ENCODE measurements at regions not wholly inside any gene's neighbourhood (a gene's known extent, or its start where the extent isn't known, plus 50 kb on each side); places are given as distances from the start of the nearest gene placed in this dataset.

DNA sequence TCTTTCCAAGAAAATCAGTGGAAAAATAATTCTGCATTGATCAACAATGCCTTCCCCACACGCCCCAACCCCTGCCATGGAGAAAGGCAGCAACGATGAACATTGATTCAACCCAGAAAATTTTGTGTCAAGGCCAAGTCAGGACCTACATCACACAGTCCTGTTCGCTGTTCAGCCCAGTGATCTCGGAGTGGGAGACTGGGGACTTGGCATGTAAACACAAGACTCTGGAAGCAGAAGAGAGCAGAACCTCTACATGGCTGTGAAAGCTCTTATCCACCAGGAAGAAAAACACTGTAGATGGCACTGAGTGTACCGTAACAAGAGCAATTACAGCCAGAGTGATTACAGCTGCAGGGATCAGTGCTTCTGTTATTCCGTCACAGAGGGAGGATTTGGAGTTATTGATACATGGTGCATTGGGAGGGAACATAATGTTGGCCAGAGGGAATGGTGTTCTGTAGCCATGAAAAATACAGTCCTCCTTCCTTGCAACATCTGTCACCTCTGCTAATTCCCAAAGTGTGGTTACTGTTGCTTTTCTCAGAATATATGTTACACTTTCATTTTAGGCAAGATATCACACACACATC, 136.6 kb downstream of the IQUB start:
- Histone ChIP-seq H3K27me3 (replicated peaks; ENCODE audit: insufficient read depth, low read depth, low read length, poor library complexity) (no peaks in the 10 kb centered on the region), H3K36me3 (ENCODE audit: insufficient read depth, low read length, poor library complexity, severe bottlenecking) (no peaks in the 10 kb centered on the region), H3K27ac (ENCODE audit: low read depth, low read length, poor library complexity, severe bottlenecking) (no peak overlapping the region), H3K4me3 (ENCODE audit: low read depth, low read length, poor library complexity, severe bottlenecking) (no peak overlapping the region), H3K9me3 (ENCODE audit: low read depth, low read length, poor library complexity, severe bottlenecking) (no peaks in the 10 kb centered on the region), H3K4me1 (ENCODE audit: insufficient read depth, low read length, poor library complexity, severe bottlenecking) (no peaks in the 10 kb centered on the region)
- no TSS peak for BruUV-seq (replicated peaks)
- CTCF ChIA-PET: no interaction called here
- intact Hi-C loops (cut with micrococcal nuclease; ENCODE audit: unreplicated experiment): no loop called here
- DNase-seq (ENCODE audit: low spot score): no peak
- no peak for TF ChIP-seq CTCF (conservative IDR thresholded peaks at IDR 0.05; ENCODE audit: low read depth, low read length)
- TF ChIP-seq EZH2 (IDR thresholded peaks at IDR 0.05; ENCODE audit: borderline replicate concordance, low read depth, low read length, poor library complexity, severe bottlenecking): no peak
- POLR2A ChIA-PET (ENCODE audit: low non-redundant PET): no interaction called here

DNA sequence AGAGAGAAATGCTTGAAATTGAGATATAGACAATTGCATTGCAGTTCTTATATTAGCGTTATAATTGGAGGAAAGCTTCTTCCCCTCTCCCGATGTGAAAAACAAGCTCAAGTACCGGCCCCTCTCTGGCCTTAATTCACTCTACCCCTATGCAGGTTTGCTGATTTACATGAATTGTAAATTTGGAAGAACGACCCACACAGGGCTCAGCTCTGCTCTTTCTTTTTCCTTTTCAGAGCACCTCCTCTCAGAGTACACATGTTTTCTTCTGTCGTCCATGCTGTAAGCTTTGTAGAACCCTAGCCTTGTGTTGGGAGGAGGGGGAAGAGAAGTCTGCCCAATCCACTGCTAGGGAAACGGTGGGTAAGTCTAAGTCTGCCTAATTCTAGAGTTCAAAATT, 140.8 kb downstream of the IQUB start:
- Histone ChIP-seq H3K27me3 (replicated peaks; ENCODE audit: insufficient read depth, low read depth, low read length, poor library complexity) (no peaks in the 10 kb centered on the region), H3K4me3 (ENCODE audit: low read depth, low read length, poor library complexity, severe bottlenecking) (no peak overlapping the region), H3K9me3 (ENCODE audit: low read depth, low read length, poor library complexity, severe bottlenecking) (no peaks in the 10 kb centered on the region), H3K4me1 (ENCODE audit: insufficient read depth, low read length, poor library complexity, severe bottlenecking) (no peaks in the 10 kb centered on the region), H3K36me3 (ENCODE audit: insufficient read depth, low read length, poor library complexity, severe bottlenecking) (no peaks in the 10 kb centered on the region), H3K27ac (ENCODE audit: low read depth, low read length, poor library complexity, severe bottlenecking) (no peak overlapping the region)
- DNase-seq (ENCODE audit: low spot score): no peak
- ChIA-PET CTCF (no interaction called here), POLR2A (ENCODE audit: low non-redundant PET) (no interaction called here)
- BruUV-seq (replicated peaks): no TSS peak
- intact Hi-C loops (cut with micrococcal nuclease; ENCODE audit: unreplicated experiment): no loop called here
- TF ChIP-seq CTCF (conservative IDR thresholded peaks at IDR 0.05; ENCODE audit: low read depth, low read length): no peak
- TF ChIP-seq EZH2 (IDR thresholded peaks at IDR 0.05; ENCODE audit: borderline replicate concordance, low read depth, low read length, poor library complexity, severe bottlenecking): no peak

DNA sequence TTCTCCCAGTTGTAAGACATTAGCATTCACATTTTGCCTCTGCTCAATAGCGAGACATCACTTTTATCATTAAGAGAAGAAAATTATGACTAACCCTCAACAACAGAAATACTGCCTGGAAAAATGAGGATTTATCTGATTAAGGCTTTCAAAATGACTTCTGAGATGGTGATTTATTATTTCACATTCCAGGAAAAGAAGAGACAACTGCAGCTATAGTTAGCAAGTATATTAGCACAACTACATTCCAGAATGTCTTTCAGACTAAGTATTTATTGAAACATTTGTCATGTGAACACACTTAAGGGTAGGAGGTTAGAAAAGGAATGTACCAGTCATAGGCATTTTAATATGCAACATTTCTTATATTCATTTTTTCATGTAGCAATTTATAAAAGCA, 162.0 kb downstream of the IQUB start:
- ChIA-PET POLR2A (ENCODE audit: low non-redundant PET) (no interaction called here), CTCF (no interaction called here)
- Histone ChIP-seq H3K4me1 (ENCODE audit: insufficient read depth, low read length, poor library complexity, severe bottlenecking) (peaks cover under 1% of the 10 kb centered on the region), H3K9me3 (ENCODE audit: low read depth, low read length, poor library complexity, severe bottlenecking) (no peaks in the 10 kb centered on the region), H3K27me3 (replicated peaks; ENCODE audit: insufficient read depth, low read depth, low read length, poor library complexity) (no peaks in the 10 kb centered on the region), H3K4me3 (ENCODE audit: low read depth, low read length, poor library complexity, severe bottlenecking) (no peak overlapping the region), H3K36me3 (ENCODE audit: insufficient read depth, low read length, poor library complexity, severe bottlenecking) (no peaks in the 10 kb centered on the region), H3K27ac (ENCODE audit: low read depth, low read length, poor library complexity, severe bottlenecking) (no peak overlapping the region)
- intact Hi-C loops (cut with micrococcal nuclease; ENCODE audit: unreplicated experiment): no loop called here
- no peak for DNase-seq (ENCODE audit: low spot score)
- TF ChIP-seq CTCF (conservative IDR thresholded peaks at IDR 0.05; ENCODE audit: low read depth, low read length): no peak
- TF ChIP-seq EZH2 (IDR thresholded peaks at IDR 0.05; ENCODE audit: borderline replicate concordance, low read depth, low read length, poor library complexity, severe bottlenecking): no peak
- BruUV-seq (replicated peaks): no TSS peak
